SH-SY5Y (cell line): ENCODE measurements at regions not wholly inside any gene's neighbourhood (a gene's known extent, or its start where the extent isn't known, plus 50 kb on each side); places are given as distances from the start of the nearest gene placed in this dataset.

ENCODE experiments used
- GATA2 ChIP-seq: IDR thresholded peaks from 2 replicates; pipeline ENCODE4 v1.6.1; 2011; ENCODE audit warnings: mild to moderate bottlenecking, low read depth, low read length
- GATA3 ChIP-seq: IDR thresholded peaks from 2 replicates; pipeline ENCODE4 v1.6.1; 2011; ENCODE audit warnings: low read depth, mild to moderate bottlenecking, low read length, moderate library complexity

GRCh38 chr7:145779140-145779539 is 337.5 kb upstream of the CNTNAP2 start:
- no peak for TF ChIP-seq GATA3
- TF ChIP-seq GATA2: no peak
